ENCODE measurements at regions not wholly inside any gene's neighbourhood (a gene's known extent, or its start where the extent isn't known, plus 50 kb on each side); places are given as distances from the start of the nearest gene placed in this dataset.

DNA sequence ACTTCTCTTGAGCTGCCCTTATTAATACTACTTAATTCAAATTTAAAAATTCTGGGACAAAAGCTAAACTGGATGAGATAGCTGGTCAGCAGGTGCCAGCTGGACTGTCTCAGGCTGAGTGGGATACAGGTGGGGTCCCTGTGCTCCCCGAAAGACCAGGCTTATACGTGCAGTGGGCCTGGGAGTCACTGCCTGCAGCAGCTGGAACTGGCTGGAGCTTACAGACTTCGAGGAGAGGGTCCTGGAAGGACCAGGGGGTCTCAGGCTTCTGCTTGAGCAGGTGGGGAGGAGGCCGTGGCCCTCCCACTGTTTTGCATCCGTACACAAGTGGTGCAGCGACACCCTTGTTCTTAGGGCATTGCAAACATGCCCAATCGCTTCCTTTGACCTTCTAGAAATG is 203.7 kb downstream of the GLRX3 start:
- H3K4me3 ChIP-seq (ENCODE audit: control insufficient read depth in 1 of 7, extremely low read depth in 1 of 7, insufficient read depth in 4 of 7, low read depth in 2 of 7, low read length in 6 of 7) = no peak overlapping the region
- ChIA-PET POLR2A (interaction anchor here (0.6 kb wide), 1 partner anchor 32 kb away, joined by 3 read pairs; no protein-coding TSS in a partner anchor), CTCF (no interaction called here)
- H3K4me1 ChIP-seq (ENCODE audit: control extremely low read depth in 1 of 4, control insufficient read depth in 4 of 4, insufficient read depth in 4 of 4, low read length in 3 of 4) = no peaks in the 10 kb centered on the region
- no peak overlapping the region for H3K27ac ChIP-seq (ENCODE audit: insufficient read depth in 1 of 2, low read depth in 1 of 2, low read length in 2 of 2, poor library complexity in 1 of 2, severe bottlenecking in 2 of 2)
- DNase-seq = no peak
- H3K9me3 ChIP-seq (ENCODE audit: control extremely low read depth in 1 of 5, control insufficient read depth in 4 of 5, insufficient read depth in 2 of 5, low read depth in 1 of 5, low read length in 4 of 5) = no peaks in the 10 kb centered on the region
- H3K36me3 ChIP-seq (ENCODE audit: control insufficient read depth in 4 of 4, insufficient read depth in 4 of 4, low read length in 3 of 4) = no peaks in the 10 kb centered on the region
- 86% methylated on average over 7 of the region's 7 CpGs for whole genome bisulfite sequencing (ENCODE audit: insufficient coverage)
- H3K27me3 ChIP-seq (replicated peaks in 2 of 5; ENCODE audit: control insufficient read depth in 4 of 5, insufficient read depth in 5 of 5, low read length in 4 of 5) = peaks cover 0 to 17% (median 3%) of the 10 kb centered on the region in 5 experiments

DNA sequence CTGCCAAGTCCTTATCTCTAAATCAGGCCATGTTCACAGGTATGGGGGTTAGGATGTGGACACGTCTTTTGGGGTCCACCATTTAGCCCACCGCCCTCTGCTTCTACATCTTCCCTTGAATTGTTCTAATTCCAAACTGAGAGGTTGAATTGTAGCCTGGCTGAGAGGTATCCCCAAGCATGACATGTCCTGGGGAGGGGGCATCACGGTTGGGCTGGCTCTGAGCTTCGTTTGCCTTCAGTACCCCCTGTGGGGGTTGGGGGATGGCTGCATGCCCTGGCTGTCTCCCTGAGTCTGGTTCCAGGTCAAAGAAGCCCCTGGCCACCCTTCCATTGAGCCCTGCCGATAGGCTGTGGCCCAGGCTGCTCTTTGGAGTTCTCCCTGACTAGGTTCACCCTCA is 204.6 kb downstream of the GLRX3 start:
- Histone ChIP-seq H3K27ac (ENCODE audit: insufficient read depth in 1 of 2, low read depth in 1 of 2, low read length in 2 of 2, poor library complexity in 1 of 2, severe bottlenecking in 2 of 2) (no peak overlapping the region), H3K9me3 (ENCODE audit: control extremely low read depth in 1 of 5, control insufficient read depth in 4 of 5, insufficient read depth in 2 of 5, low read depth in 1 of 5, low read length in 4 of 5) (no peaks in the 10 kb centered on the region), H3K27me3 (replicated peaks in 2 of 5; ENCODE audit: control insufficient read depth in 4 of 5, insufficient read depth in 5 of 5, low read length in 4 of 5) (peaks cover 0 to 17% (median 3%) of the 10 kb centered on the region in 5 experiments), H3K4me3 (ENCODE audit: control insufficient read depth in 1 of 7, extremely low read depth in 1 of 7, insufficient read depth in 4 of 7, low read depth in 2 of 7, low read length in 6 of 7) (no peak overlapping the region), H3K4me1 (ENCODE audit: control extremely low read depth in 1 of 4, control insufficient read depth in 4 of 4, insufficient read depth in 4 of 4, low read length in 3 of 4) (no peaks in the 10 kb centered on the region), H3K36me3 (ENCODE audit: control insufficient read depth in 4 of 4, insufficient read depth in 4 of 4, low read length in 3 of 4) (no peaks in the 10 kb centered on the region)
- ChIA-PET CTCF (no interaction called here), POLR2A (no interaction called here)
- WGBS (ENCODE audit: insufficient coverage) = 69% methylated on average over 5 of the region's 5 CpGs
- DNase-seq = no peak

DNA sequence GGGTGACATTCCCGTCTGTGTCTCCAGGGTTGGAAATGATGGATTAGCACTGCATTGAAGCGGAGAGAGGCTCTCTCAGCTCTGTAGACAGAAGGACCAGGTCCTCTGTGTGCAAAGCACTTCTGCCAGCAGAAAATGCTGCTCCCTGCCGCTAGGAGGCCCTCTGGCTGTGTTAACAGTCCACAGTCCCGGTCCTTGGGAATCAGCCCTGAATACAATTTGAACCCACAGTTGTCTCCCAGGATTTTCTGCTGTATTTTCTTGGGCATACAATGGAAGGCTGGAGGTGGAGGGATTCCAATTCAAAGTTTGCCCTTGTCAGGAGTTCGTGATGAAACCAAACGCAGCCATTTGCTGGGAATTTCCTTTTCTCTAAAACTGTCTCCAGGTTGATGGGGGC is 205.2 kb downstream of the GLRX3 start:
- DNase-seq = peak in 2 of 3 donors; percentile 12 to 18
- peaks cover 0 to 16% (median 3%) of the 10 kb centered on the region in 5 experiments for H3K27me3 ChIP-seq (replicated peaks in 2 of 5; ENCODE audit: control insufficient read depth in 4 of 5, insufficient read depth in 5 of 5, low read length in 4 of 5)
- ChIA-PET POLR2A (no interaction called here), CTCF (no interaction called here)
- H3K9me3 ChIP-seq (ENCODE audit: control extremely low read depth in 1 of 5, control insufficient read depth in 4 of 5, insufficient read depth in 2 of 5, low read depth in 1 of 5, low read length in 4 of 5) = no peaks in the 10 kb centered on the region
- H3K27ac ChIP-seq (ENCODE audit: insufficient read depth in 1 of 2, low read depth in 1 of 2, low read length in 2 of 2, poor library complexity in 1 of 2, severe bottlenecking in 2 of 2) = no peak overlapping the region
- no peaks in the 10 kb centered on the region for H3K4me1 ChIP-seq (ENCODE audit: control extremely low read depth in 1 of 4, control insufficient read depth in 4 of 4, insufficient read depth in 4 of 4, low read length in 3 of 4)
- no peak overlapping the region for H3K4me3 ChIP-seq (ENCODE audit: control insufficient read depth in 1 of 7, extremely low read depth in 1 of 7, insufficient read depth in 4 of 7, low read depth in 2 of 7, low read length in 6 of 7)
- 30% methylated on average over 6 of the region's 6 CpGs for WGBS (ENCODE audit: insufficient coverage)
- no peaks in the 10 kb centered on the region for H3K36me3 ChIP-seq (ENCODE audit: control insufficient read depth in 4 of 4, insufficient read depth in 4 of 4, low read length in 3 of 4)

DNA sequence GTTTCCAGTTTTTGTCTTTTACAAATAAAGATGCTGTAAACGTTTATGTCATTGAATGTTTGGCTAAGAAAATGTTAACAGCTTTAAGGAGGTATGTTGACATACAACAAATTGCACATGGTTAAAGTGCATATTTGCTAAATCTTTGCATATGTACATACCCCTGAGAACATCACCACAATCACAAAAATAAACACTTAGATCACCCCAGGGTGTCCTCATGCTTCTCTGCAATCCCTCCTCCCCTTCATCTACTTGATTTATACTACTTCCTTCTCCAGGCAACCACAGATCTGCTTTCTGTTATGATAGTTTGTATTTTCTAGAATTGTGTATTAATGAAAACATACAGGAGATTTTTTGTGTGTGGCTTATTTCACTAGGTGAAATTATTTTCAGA is 209.5 kb downstream of the GLRX3 start:
- H3K4me1 ChIP-seq (ENCODE audit: control extremely low read depth in 1 of 4, control insufficient read depth in 4 of 4, insufficient read depth in 4 of 4, low read length in 3 of 4) = no peaks in the 10 kb centered on the region
- peaks cover 0 to 2% (median 0%) of the 10 kb centered on the region in 5 experiments for H3K9me3 ChIP-seq (ENCODE audit: control extremely low read depth in 1 of 5, control insufficient read depth in 4 of 5, insufficient read depth in 2 of 5, low read depth in 1 of 5, low read length in 4 of 5)
- ChIA-PET CTCF (no interaction called here), POLR2A (interaction anchor here (0.6 kb wide), 1 partner anchor 10 kb away, joined by 3 read pairs; no protein-coding TSS in a partner anchor)
- H3K36me3 ChIP-seq (ENCODE audit: control insufficient read depth in 4 of 4, insufficient read depth in 4 of 4, low read length in 3 of 4) = no peaks in the 10 kb centered on the region
- H3K27ac ChIP-seq (ENCODE audit: insufficient read depth in 1 of 2, low read depth in 1 of 2, low read length in 2 of 2, poor library complexity in 1 of 2, severe bottlenecking in 2 of 2) = no peak overlapping the region
- WGBS (ENCODE audit: insufficient coverage) = 60% methylated on average over 1 of the region's 1 CpG
- H3K4me3 ChIP-seq (ENCODE audit: control insufficient read depth in 1 of 7, extremely low read depth in 1 of 7, insufficient read depth in 4 of 7, low read depth in 2 of 7, low read length in 6 of 7) = no peak overlapping the region
- DNase-seq = no peak
- H3K27me3 ChIP-seq (replicated peaks in 2 of 5; ENCODE audit: control insufficient read depth in 4 of 5, insufficient read depth in 5 of 5, low read length in 4 of 5) = peaks cover 0 to 18% (median 5%) of the 10 kb centered on the region in 5 experiments

DNA sequence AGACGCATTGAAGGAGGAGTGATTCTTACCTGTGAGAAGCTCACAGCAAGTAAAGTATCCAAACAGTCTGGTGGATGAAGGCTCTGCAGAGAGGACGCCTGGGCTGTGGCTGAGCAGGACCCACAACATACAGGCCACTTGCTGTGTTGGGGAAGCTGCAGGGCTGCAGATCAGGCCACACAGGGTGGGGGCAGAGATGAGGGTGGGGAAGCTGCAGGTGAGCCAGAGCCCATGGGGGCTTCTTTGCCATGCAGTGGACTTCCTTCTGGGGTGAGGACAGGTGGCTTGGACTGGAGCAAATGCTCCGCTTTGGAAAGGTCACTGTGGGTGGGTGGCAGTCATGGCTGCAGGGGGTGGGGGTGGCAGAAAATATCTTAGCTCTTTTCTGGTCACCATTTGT is 214.8 kb downstream of the GLRX3 start:
- ChIA-PET POLR2A (no interaction called here), CTCF (no interaction called here)
- WGBS (ENCODE audit: insufficient coverage) = 96% methylated on average over 3 of the region's 3 CpGs
- no peak for DNase-seq
- Histone ChIP-seq H3K9me3 (ENCODE audit: control extremely low read depth in 1 of 5, control insufficient read depth in 4 of 5, insufficient read depth in 2 of 5, low read depth in 1 of 5, low read length in 4 of 5) (peaks cover 0 to 2% (median 0%) of the 10 kb centered on the region in 5 experiments), H3K36me3 (ENCODE audit: control insufficient read depth in 4 of 4, insufficient read depth in 4 of 4, low read length in 3 of 4) (no peaks in the 10 kb centered on the region), H3K27ac (ENCODE audit: insufficient read depth in 1 of 2, low read depth in 1 of 2, low read length in 2 of 2, poor library complexity in 1 of 2, severe bottlenecking in 2 of 2) (no peak overlapping the region), H3K4me3 (ENCODE audit: control insufficient read depth in 1 of 7, extremely low read depth in 1 of 7, insufficient read depth in 4 of 7, low read depth in 2 of 7, low read length in 6 of 7) (no peak overlapping the region), H3K4me1 (ENCODE audit: control extremely low read depth in 1 of 4, control insufficient read depth in 4 of 4, insufficient read depth in 4 of 4, low read length in 3 of 4) (no peaks in the 10 kb centered on the region), H3K27me3 (replicated peaks in 2 of 5; ENCODE audit: control insufficient read depth in 4 of 5, insufficient read depth in 5 of 5, low read length in 4 of 5) (peaks cover 0 to 11% (median 0%) of the 10 kb centered on the region in 5 experiments)

DNA sequence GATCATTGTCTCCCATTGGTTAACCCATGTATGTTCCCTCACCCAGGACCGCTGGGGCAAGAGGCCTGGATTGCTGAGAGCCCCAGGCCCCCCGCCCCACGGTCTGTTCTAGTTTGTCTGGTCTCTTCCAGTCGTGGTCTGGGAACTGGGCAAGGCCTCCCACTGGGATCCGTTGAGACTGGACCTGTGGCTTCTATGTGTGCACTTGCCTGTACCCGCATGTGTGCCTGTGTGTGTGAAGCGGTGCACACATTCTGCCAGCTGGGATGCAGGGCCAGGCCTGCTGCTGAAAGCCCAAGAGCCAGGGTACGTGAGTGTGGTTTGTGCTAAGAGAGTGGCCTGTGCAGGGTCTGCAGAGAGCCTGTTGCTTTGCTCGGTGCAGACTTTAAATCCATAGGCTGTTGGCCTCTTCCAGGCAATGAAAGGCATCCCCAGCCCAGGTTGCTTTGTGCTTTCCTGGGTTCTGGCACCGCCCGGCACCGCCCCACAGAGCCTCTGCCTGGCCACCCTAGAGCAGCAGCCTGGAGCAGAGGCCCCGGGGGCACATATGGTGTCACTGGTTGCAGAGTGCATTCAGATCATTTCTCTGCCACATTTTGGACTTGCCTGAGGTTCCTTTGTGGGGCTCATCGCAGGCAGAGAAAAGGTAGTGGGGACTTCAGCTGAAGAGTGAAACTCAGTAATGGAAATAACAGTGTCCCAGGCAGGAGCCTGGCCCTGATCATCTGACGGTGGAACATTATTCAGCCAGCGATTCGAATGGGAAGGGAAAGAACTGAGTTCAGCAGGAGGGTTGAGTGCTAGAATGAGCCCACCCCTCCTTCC is 215.5 kb downstream of the GLRX3 start:
- WGBS (ENCODE audit: insufficient coverage) = 90% methylated on average over 16 of the region's 17 CpGs

DNA sequence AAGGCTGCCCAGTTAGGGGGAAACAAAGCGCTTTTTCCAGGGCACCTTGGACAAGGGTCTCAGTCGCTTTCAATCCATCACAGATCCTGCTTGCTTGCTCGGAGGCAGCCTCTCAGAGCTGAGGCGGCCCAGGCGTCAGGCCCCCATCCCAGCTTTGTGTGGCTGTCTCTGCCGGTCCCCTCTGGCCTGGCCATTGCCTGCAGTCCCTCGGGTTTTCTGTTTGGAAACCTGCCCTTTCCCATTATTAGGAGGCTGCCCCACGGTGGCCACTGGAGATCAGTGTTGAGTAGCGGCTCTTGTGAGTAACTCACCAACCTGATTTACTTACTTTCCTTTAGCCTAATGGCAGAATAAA is 216.1 kb downstream of the GLRX3 start:
- no peak for DNase-seq
- Histone ChIP-seq H3K27me3 (replicated peaks in 2 of 5; ENCODE audit: control insufficient read depth in 4 of 5, insufficient read depth in 5 of 5, low read length in 4 of 5) (peaks cover 0 to 11% (median 0%) of the 10 kb centered on the region in 5 experiments), H3K36me3 (ENCODE audit: control insufficient read depth in 4 of 4, insufficient read depth in 4 of 4, low read length in 3 of 4) (no peaks in the 10 kb centered on the region), H3K4me3 (ENCODE audit: control insufficient read depth in 1 of 7, extremely low read depth in 1 of 7, insufficient read depth in 4 of 7, low read depth in 2 of 7, low read length in 6 of 7) (no peak overlapping the region), H3K27ac (ENCODE audit: insufficient read depth in 1 of 2, low read depth in 1 of 2, low read length in 2 of 2, poor library complexity in 1 of 2, severe bottlenecking in 2 of 2) (no peak overlapping the region), H3K9me3 (ENCODE audit: control extremely low read depth in 1 of 5, control insufficient read depth in 4 of 5, insufficient read depth in 2 of 5, low read depth in 1 of 5, low read length in 4 of 5) (peaks cover 0 to 2% (median 0%) of the 10 kb centered on the region in 5 experiments), H3K4me1 (ENCODE audit: control extremely low read depth in 1 of 4, control insufficient read depth in 4 of 4, insufficient read depth in 4 of 4, low read length in 3 of 4) (no peaks in the 10 kb centered on the region)
- 72% methylated on average over 8 of the region's 9 CpGs for WGBS (ENCODE audit: insufficient coverage)
- CTCF ChIA-PET = no interaction called here
- POLR2A ChIA-PET = no interaction called here

More for the DNA sequence above, 215.5 kb downstream of the GLRX3 start:
- no peak overlapping the region for H3K27ac ChIP-seq (ENCODE audit: insufficient read depth in 1 of 2, low read depth in 1 of 2, low read length in 2 of 2, poor library complexity in 1 of 2, severe bottlenecking in 2 of 2)
- ChIA-PET CTCF (no interaction called here), POLR2A (no interaction called here)
- no peaks in the 10 kb centered on the region for H3K36me3 ChIP-seq (ENCODE audit: control insufficient read depth in 4 of 4, insufficient read depth in 4 of 4, low read length in 3 of 4)
- H3K27me3 ChIP-seq (replicated peaks in 2 of 5; ENCODE audit: control insufficient read depth in 4 of 5, insufficient read depth in 5 of 5, low read length in 4 of 5) = peaks cover 0 to 11% (median 0%) of the 10 kb centered on the region in 5 experiments
- peaks cover 0 to 2% (median 0%) of the 10 kb centered on the region in 5 experiments for H3K9me3 ChIP-seq (ENCODE audit: control extremely low read depth in 1 of 5, control insufficient read depth in 4 of 5, insufficient read depth in 2 of 5, low read depth in 1 of 5, low read length in 4 of 5)
- no peaks in the 10 kb centered on the region for H3K4me1 ChIP-seq (ENCODE audit: control extremely low read depth in 1 of 4, control insufficient read depth in 4 of 4, insufficient read depth in 4 of 4, low read length in 3 of 4)
- no peak for DNase-seq
- H3K4me3 ChIP-seq (ENCODE audit: control insufficient read depth in 1 of 7, extremely low read depth in 1 of 7, insufficient read depth in 4 of 7, low read depth in 2 of 7, low read length in 6 of 7) = no peak overlapping the region
